ENCODE measurements at regions not wholly inside any gene's neighbourhood (a gene's known extent, or its start where the extent isn't known, plus 50 kb on each side); places are given as distances from the start of the nearest gene placed in this dataset.

DNA sequence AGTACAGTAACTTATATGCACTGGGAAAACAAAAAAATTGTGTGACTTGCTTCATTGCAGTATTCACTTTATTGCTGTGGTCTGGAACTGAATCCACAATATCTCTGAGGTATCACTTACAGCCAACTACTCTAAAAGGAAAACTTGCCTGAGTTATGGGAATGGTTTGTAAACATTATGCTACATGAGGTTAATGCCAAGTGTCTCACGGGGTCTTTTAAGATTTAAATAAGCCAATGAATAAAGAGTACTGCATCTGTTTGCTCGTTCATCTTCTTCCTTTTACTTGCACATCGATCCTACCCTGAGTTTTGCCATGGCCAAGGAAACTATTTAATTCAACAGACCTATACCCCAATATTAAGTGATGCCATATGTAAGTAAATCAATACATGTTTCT is 72.0 kb upstream of the API5 start:
- H3K4me1 Mint-ChIP-seq: no peaks in the 10 kb centered on the region
- no peak overlapping the region for H3K4me3 Mint-ChIP-seq
- no peak for DNase-seq (ENCODE audit: low spot score in 2 of 2)
- H3K36me3 Mint-ChIP-seq: no peaks in the 10 kb centered on the region
- H3K27ac Mint-ChIP-seq: no peak overlapping the region
- H3K27me3 Mint-ChIP-seq: no peaks in the 10 kb centered on the region
- no peak for ATAC-seq (ENCODE audit: low read depth)
- H3K9me3 Mint-ChIP-seq: peaks cover 5% of the 10 kb centered on the region

GRCh38 chr11:43242401-43242800 is 69.4 kb upstream of the API5 start:
- Mint-ChIP-seq H3K36me3 (no peaks in the 10 kb centered on the region), H3K27ac (no peak overlapping the region)

GRCh38 chr11:43243927-43244326 is 67.9 kb upstream of the API5 start:
- no peaks in the 10 kb centered on the region for H3K4me1 Mint-ChIP-seq

More at GRCh38 chr11:43242401-43242800, 69.4 kb upstream of the API5 start:
- ATAC-seq (ENCODE audit: low read depth) (no peak), DNase-seq (ENCODE audit: low spot score in 2 of 2) (no peak)
- no peak overlapping the region for H3K4me3 Mint-ChIP-seq
- peaks cover 5% of the 10 kb centered on the region for H3K27me3 Mint-ChIP-seq
- H3K4me1 Mint-ChIP-seq: no peaks in the 10 kb centered on the region
- peaks cover 2% of the 10 kb centered on the region for H3K9me3 Mint-ChIP-seq

GRCh38 chr11:43245466-43245865 is 66.3 kb upstream of the API5 start:
- Mint-ChIP-seq H3K27me3 (peaks cover 8% of the 10 kb centered on the region), H3K36me3 (no peaks in the 10 kb centered on the region), H3K9me3 (peaks cover 2% of the 10 kb centered on the region), H3K4me3 (no peak overlapping the region), H3K27ac (no peak overlapping the region), H3K4me1 (no peaks in the 10 kb centered on the region)
- ATAC-seq (ENCODE audit: low read depth): no peak
- DNase-seq (ENCODE audit: low spot score in 2 of 2): no peak

More at GRCh38 chr11:43243927-43244326, 67.9 kb upstream of the API5 start:
- Mint-ChIP-seq H3K27me3 (peaks cover 8% of the 10 kb centered on the region), H3K9me3 (peaks cover 2% of the 10 kb centered on the region), H3K4me3 (no peak overlapping the region), H3K27ac (no peak overlapping the region), H3K36me3 (no peaks in the 10 kb centered on the region)
- DNase-seq (ENCODE audit: low spot score in 2 of 2) (no peak), ATAC-seq (ENCODE audit: low read depth) (no peak)

DNA sequence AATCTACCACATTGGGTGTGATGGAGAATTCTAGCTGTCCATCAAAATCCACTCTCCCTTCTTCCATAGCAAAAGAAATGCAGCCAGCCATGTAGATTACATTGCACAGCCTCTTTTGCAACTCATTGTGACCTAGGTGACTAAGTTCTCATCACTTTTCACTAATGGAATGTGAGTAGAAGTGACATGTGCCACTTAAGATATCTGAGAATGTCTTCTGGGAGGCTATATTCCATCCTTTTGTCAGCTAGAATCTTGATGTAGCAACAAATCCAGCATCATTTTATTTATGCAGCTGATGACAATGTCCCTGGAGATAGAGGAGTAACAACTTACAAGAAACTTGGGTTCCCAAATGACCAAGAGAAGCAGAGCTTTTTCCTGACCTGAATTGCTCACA is 61.5 kb upstream of the API5 start:
- H3K27ac Mint-ChIP-seq: no peak overlapping the region
- no peaks in the 10 kb centered on the region for H3K4me1 Mint-ChIP-seq
- H3K27me3 Mint-ChIP-seq: peaks cover 15% of the 10 kb centered on the region
- H3K4me3 Mint-ChIP-seq: no peak overlapping the region
- peaks cover 3% of the 10 kb centered on the region for H3K9me3 Mint-ChIP-seq
- ATAC-seq (ENCODE audit: low read depth) (no peak), DNase-seq (ENCODE audit: low spot score in 2 of 2) (no peak)
- peaks cover 2% of the 10 kb centered on the region for H3K36me3 Mint-ChIP-seq

GRCh38 chr11:43261775-43262174 is 50.0 kb upstream of the API5 start:
- peaks cover 4% of the 10 kb centered on the region for H3K27me3 Mint-ChIP-seq
- no peak overlapping the region for H3K27ac Mint-ChIP-seq
- peaks cover 2% of the 10 kb centered on the region for H3K36me3 Mint-ChIP-seq
- ATAC-seq (ENCODE audit: low read depth): no peak
- H3K9me3 Mint-ChIP-seq: peaks cover 6% of the 10 kb centered on the region
- no peak overlapping the region for H3K4me3 Mint-ChIP-seq
- DNase-seq (ENCODE audit: low spot score in 2 of 2): no peak
- no peaks in the 10 kb centered on the region for H3K4me1 Mint-ChIP-seq

Data from memory B cell (primary cell).